HG03095 (cell line): ENCODE measurements at regions not wholly inside any gene's neighbourhood (a gene's known extent, or its start where the extent isn't known, plus 50 kb on each side); places are given as distances from the start of the nearest gene placed in this dataset.

ENCODE experiments used
- ATAC-seq: cut with Tn5 transposase; IDR thresholded peaks from one replicate; pipeline ENCODE4 v1.9.1; 2021; ENCODE audit warnings: moderate library complexity; ENCODE audit not compliant: unreplicated experiment

DNA sequence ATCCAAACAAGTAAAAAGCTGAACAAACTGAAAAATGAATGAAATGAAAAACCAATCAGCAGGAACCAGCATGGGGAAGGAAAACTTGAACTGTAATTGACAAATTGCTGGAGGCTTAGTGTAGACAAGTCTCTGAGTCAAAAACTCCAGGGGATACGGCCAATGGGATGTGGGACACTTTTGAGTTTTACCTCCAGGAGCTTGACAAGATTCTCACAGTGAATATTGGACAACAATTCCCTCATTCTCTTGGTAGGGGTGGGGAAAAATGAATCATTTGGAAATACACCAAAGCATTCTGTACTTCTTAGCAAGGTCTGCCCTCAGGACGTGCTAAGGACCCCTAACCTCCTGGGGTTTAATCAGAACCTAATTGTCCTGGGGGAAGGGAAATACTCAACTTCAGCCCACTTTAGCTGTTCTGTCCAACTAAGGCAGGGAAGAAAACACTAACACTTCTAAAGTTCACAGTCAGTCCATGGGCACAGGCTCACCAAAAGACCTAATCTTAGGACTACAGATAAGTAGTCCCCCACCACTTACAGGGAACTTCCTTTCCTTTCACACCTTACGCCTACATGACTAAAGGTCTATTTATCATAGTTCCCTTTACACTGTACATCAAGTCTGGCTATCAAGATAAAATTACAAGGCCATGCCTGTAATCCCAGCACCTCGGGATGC is 60.7 kb upstream of the CDC42BPA start:
- no peak for ATAC-seq

DNA sequence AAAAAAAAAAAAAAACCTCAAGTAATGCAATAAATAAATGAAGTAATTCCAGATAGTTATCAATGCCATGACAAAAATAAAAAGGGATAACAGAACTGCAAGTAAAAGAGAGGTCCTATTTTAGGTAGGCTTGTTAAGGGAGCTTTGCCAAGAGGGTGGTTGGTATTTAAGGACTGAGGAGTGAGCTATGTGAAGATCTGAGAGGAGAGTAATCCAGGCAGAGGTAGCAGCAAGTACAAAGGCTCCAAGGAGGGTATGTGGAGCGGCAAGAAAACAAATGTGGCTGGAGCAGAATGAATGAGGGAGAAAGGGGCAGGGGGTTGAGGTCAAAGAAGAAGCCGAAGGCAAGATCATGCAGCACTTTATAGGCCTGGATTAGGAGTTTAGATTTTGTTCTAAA is 59.9 kb upstream of the CDC42BPA start:
- no peak for ATAC-seq

DNA sequence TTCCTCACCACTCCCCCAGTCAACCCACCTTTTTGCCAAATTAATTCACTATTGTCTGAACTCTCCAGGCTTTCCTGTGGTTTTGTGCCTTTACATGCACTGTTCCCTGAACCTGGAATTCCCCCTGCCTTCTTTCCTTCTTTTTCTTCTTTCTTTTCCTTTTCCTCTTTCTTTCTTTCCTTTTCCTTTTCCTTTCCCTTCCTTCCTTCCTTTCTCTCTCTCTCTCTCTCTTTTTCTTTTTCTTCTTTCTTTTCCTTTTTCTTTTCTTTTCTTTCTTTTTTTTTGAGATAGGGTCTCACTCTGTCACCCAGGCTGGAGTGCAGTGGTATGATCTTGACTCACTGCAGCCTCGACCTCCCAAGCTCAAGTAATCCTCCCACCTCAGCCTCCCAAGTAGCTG is 56.6 kb upstream of the CDC42BPA start:
- ATAC-seq = no peak

DNA sequence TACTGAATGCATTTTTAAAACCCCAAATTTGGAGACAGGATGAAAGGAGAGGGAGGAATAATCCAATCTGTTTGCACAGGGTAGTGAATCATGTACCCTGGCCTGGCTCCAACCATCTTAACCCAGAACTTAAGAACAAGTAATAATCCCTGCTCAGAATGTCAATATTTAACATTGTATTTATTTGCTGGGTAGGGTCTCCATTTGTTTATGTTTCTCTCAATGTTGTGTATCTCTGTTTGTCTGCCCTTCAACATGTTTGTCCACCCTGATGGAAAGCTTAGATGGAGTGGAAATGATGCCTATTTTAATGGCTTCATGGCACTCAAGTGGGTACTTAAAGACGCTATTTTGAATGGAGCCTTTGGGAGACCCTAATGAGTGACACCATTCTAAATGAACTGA is 54.4 kb upstream of the CDC42BPA start:
- ATAC-seq = no peak

DNA sequence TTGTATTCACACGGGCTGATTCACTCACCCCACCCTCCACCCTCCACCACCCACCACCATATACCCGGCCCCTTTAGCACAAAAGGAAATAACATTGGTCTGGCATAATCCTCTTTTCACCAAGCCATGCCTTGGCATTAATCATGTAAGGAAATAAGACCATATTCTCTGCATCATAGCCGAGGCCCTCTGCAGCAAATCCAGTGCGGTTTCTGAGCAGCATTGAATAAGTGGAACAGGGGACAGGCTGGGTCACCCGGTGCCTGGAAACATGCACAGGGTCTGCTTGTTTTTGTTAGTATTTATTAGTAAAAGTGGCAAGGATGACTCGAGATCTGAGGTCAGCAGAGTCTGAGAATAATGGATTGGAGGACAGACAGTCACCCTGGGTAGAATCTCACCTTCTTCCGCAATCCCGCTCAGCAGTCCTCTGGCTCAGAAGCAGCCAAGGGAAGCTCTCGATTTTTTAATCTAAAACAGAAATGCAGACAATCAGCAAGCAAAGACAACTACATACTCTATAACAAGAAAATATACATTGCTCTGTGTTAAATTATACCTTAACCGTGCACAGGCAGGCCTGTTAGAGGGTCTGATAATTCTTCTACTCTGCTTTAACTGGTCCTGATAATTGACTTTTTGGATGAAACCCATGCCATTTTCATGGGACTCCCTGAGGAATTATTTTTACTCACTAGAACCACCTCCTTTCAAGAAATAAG is 52.4 kb upstream of the CDC42BPA start:
- ATAC-seq = no peak

DNA sequence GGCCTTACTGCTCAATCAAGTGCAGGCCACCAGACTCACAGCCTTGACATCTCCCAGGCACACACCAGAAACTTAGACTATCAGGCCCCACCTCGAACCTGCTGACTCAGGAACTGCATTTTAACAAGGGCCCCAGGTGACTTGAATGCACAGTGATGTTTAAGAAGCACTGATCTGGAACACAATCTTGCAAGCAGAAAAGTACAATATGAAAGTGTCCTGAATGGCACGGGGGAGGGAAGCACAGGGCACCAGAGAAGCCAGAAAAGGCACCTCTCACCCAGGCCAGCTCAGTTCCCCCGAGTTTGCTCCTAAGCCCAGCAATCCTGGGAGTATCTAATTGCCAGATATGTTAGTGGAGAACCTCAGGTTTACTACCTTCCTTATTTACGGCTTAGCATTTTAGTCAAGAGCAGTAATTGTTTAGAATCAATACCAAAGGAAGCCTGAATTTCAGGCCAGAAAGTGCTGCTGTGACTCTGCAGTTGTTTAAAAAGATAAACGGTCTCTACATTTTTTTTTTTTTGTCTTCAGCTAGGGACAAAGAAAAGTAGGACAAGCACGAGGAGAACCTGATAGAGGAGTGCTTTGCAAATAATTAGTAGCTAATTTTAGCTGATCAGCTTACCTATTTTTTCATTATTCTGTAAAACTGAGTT is 50.9 kb upstream of the CDC42BPA start:
- no peak for ATAC-seq
